ENCODE measurements at regions not wholly inside any gene's neighbourhood (a gene's known extent, or its start where the extent isn't known, plus 50 kb on each side); places are given as distances from the start of the nearest gene placed in this dataset.

DNA sequence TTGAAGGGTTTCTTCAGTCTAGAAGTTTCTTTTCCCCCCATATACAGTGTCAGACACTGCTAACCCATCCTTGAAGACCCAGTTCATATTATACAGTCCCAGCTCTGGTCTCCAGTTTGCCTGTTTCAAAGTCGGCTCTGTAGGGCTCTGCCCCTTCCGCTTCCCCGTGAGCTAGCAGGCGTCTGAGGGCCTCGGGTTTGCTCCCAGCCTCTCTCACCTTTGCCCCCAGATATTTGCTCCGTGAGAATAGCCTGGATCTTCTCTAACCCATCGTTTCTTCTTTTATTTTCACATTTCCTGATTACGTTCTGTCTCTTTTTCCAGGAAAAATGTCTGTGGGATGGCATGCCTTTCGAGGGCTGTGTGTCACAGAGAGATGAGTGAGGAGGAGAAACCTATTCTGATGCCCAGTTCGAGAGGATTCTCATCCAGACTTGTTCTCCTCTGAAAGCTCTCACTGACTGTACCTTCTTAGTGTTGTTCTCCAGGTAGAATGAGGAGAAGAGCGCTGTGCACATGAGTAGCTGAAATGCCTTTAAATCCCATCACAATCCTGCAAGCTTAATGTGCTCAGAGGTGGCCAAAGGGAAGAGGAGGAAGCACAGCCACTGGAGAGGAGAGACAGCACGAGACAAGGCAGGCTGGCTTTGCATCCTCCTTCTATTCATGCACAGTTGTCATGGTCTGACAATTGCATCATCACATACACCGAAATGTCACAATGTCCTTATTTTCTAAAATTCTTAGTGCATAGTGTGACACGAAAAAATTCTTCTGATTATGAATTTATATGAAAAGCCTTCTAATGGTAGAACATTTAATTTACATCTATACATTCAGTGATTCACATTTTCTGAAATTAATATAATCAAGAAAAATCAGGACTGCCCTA is 171.1 kb downstream of the FOXA2 start (continued):
- TF ChIP-seq, protein P1, sequence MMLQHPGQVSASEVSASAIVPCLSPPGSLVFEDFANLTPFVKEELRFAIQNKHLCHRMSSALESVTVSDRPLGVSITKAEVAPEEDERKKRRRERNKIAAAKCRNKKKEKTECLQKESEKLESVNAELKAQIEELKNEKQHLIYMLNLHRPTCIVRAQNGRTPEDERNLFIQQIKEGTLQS (IDR thresholded peaks at IDR 0.05) = no peak
- peak in 1 of 2 donors; percentile 67 for TF ChIP-seq HNF4A (conservative IDR thresholded peaks at IDR 0.05)

DNA sequence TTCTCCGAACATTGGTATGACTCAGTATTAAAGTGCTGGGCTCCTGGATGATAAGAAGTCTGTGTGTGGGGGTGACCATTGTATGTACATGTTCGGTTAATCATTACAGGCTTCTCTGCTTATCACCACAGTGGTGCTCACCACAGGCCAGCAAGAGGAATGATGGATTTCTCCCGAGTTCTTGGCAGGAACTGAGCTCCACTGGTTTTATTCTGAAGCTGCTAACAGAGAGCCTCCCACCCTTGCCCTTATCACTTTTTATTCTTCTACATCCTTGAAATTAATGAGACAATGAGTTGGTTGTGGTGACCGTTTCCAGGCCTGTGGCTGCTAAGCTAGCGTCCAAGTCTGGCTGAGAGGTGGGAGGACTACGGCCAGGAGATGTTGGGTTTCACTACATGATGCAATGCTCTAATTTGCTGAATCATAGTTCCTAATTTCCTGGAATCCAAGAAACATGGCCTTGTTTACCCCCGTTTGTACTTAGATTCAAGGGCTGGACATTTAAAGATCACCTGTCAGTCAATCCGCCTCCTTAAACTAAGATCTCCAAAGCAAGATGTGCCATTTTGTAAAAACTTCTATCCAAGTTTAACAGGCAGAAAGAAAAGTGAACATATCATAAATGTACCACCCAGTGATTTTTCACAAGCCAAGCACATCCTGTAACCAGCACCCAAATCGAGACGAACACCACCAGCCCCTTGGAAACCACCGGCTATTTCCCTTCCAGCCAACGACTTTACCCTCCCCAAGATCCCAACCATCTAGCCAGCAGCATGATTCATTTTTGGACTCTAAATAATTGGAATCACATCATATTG is 172.5 kb downstream of the FOXA2 start:
- H3K9me3 ChIP-seq (ENCODE audit: control insufficient read depth in 4 of 4, low read length in 3 of 4) = no peaks in the 10 kb centered on the region
- DNase-seq (ENCODE audit: low spot score) = no peak
- peak overlapping the region in 1 of 3 donors; percentile 5 for H3K4me3 ChIP-seq (ENCODE audit: low read depth in 1 of 3, low read length in 3 of 3)
- TF ChIP-seq JUND (IDR thresholded peaks at IDR 0.05) (peak; percentile 61 to 62), RAD21 (IDR thresholded peaks at IDR 0.05) (peak; percentile 19 to 36), EGR1 (IDR thresholded peaks at IDR 0.05; ENCODE audit: low read depth in 2 of 2) (peak in 1 of 2 donors; percentile 28), SP1 (IDR thresholded peaks at IDR 0.05) (peak; percentile 84), GABPA (IDR thresholded peaks at IDR 0.05 in 1 of 2, conservative IDR thresholded peaks at IDR 0.05 in 1 of 2) (peak in 1 of 2 donors; percentile 11), FOXA1 (IDR thresholded peaks at IDR 0.05) (peak; percentile 70), TAF1 (conservative IDR thresholded peaks at IDR 0.05) (peak; percentile 52), YY1 (IDR thresholded peaks at IDR 0.05) (peak; percentile 85), HNF4A (conservative IDR thresholded peaks at IDR 0.05) (peak; percentile 69 to 70), RXRA (IDR thresholded peaks at IDR 0.05) (peak; percentile 86 to 88), NR2F2 (IDR thresholded peaks at IDR 0.05) (no peak), FOXA2 (IDR thresholded peaks at IDR 0.05) (peak; percentile 73), HNF4G (IDR thresholded peaks at IDR 0.05) (no peak)
- TF ChIP-seq, protein P2, sequence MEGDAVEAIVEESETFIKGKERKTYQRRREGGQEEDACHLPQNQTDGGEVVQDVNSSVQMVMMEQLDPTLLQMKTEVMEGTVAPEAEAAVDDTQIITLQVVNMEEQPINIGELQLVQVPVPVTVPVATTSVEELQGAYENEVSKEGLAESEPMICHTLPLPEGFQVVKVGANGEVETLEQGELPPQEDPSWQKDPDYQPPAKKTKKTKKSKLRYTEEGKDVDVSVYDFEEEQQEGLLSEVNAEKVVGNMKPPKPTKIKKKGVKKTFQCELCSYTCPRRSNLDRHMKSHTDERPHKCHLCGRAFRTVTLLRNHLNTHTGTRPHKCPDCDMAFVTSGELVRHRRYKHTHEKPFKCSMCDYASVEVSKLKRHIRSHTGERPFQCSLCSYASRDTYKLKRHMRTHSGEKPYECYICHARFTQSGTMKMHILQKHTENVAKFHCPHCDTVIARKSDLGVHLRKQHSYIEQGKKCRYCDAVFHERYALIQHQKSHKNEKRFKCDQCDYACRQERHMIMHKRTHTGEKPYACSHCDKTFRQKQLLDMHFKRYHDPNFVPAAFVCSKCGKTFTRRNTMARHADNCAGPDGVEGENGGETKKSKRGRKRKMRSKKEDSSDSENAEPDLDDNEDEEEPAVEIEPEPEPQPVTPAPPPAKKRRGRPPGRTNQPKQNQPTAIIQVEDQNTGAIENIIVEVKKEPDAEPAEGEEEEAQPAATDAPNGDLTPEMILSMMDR (IDR thresholded peaks at IDR 0.05; ENCODE audit: low read depth, low read length, missing input control) = no peak
- TF ChIP-seq, protein P3, sequence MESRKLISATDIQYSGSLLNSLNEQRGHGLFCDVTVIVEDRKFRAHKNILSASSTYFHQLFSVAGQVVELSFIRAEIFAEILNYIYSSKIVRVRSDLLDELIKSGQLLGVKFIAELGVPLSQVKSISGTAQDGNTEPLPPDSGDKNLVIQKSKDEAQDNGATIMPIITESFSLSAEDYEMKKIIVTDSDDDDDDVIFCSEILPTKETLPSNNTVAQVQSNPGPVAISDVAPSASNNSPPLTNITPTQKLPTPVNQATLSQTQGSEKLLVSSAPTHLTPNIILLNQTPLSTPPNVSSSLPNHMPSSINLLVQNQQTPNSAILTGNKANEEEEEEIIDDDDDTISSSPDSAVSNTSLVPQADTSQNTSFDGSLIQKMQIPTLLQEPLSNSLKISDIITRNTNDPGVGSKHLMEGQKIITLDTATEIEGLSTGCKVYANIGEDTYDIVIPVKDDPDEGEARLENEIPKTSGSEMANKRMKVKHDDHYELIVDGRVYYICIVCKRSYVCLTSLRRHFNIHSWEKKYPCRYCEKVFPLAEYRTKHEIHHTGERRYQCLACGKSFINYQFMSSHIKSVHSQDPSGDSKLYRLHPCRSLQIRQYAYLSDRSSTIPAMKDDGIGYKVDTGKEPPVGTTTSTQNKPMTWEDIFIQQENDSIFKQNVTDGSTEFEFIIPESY (IDR thresholded peaks at IDR 0.05) = no peak
- TF ChIP-seq, protein P4, sequence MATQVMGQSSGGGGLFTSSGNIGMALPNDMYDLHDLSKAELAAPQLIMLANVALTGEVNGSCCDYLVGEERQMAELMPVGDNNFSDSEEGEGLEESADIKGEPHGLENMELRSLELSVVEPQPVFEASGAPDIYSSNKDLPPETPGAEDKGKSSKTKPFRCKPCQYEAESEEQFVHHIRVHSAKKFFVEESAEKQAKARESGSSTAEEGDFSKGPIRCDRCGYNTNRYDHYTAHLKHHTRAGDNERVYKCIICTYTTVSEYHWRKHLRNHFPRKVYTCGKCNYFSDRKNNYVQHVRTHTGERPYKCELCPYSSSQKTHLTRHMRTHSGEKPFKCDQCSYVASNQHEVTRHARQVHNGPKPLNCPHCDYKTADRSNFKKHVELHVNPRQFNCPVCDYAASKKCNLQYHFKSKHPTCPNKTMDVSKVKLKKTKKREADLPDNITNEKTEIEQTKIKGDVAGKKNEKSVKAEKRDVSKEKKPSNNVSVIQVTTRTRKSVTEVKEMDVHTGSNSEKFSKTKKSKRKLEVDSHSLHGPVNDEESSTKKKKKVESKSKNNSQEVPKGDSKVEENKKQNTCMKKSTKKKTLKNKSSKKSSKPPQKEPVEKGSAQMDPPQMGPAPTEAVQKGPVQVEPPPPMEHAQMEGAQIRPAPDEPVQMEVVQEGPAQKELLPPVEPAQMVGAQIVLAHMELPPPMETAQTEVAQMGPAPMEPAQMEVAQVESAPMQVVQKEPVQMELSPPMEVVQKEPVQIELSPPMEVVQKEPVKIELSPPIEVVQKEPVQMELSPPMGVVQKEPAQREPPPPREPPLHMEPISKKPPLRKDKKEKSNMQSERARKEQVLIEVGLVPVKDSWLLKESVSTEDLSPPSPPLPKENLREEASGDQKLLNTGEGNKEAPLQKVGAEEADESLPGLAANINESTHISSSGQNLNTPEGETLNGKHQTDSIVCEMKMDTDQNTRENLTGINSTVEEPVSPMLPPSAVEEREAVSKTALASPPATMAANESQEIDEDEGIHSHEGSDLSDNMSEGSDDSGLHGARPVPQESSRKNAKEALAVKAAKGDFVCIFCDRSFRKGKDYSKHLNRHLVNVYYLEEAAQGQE (IDR thresholded peaks at IDR 0.05) = no peak
- TF ChIP-seq, protein P1 (IDR thresholded peaks at IDR 0.05) = peak; percentile 94
- TF ChIP-seq, protein P5, sequence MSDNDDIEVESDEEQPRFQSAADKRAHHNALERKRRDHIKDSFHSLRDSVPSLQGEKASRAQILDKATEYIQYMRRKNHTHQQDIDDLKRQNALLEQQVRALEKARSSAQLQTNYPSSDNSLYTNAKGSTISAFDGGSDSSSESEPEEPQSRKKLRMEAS (IDR thresholded peaks at IDR 0.05) = peak; percentile 69
- H3K36me3 ChIP-seq (ENCODE audit: control insufficient read depth in 4 of 4, insufficient read depth in 3 of 4, low read depth in 1 of 4, low read length in 3 of 4) = no peaks in the 10 kb centered on the region
- H3K27me3 ChIP-seq (ENCODE audit: control insufficient read depth in 4 of 4, insufficient read depth in 4 of 4, low read length in 3 of 4) = no peaks in the 10 kb centered on the region
- peak overlapping the region in 1 of 2 donors; percentile 44 for H3K9ac ChIP-seq (ENCODE audit: low read depth in 1 of 2, low read length in 2 of 2)
- peaks cover 6 to 28% (median 22%) of the 10 kb centered on the region in 4 donors for H3K4me1 ChIP-seq (ENCODE audit: control insufficient read depth in 4 of 4, insufficient read depth in 4 of 4, low read length in 3 of 4)
- 31% methylated on average over 12 of the region's 12 CpGs for WGBS
- H3K27ac ChIP-seq (ENCODE audit: low read depth in 1 of 2, low read length in 2 of 2) = peak overlapping the region; percentile 66 to 90

Data from liver (tissue), 8 donors.